SK-N-SH (cell line): ENCODE measurements at regions not wholly inside any gene's neighbourhood (a gene's known extent, or its start where the extent isn't known, plus 50 kb on each side); places are given as distances from the start of the nearest gene placed in this dataset.

ENCODE experiments used
- CTCF ChIA-PET: fragments of 300-600, 350-600 bp; formaldehyde crosslinking; extraction: SDS; loops from one replicate; lab custom pipeline; 2021; lab: Yijun Ruan, JAX
- POLR2A ChIA-PET: fragments of 350-600 bp; sonication (Branson Sonifier 250); formaldehyde crosslinking; extraction: SDS; loops from one replicate; lab custom pipeline; 2020; ENCODE audit warnings: antibody characterized with exemption, inconsistent platforms; lab: Yijun Ruan, JAX
- DNase-seq: peaks from one replicate; pipeline ENCODE4 v3.0.0; 2012
- H2AFZ ChIP-seq: fragments of 200-600 bp; sonication (generic); 2 replicates; pipeline ENCODE4 v1.8.1; 2016; ENCODE audit warnings: antibody characterized with exemption, mild to moderate bottlenecking, low read depth
- H3F3A ChIP-seq: fragments of 200-600 bp; sonication (generic); replicated peaks from 2 replicates; pipeline ENCODE3; 2016; ENCODE audit warnings: antibody characterized with exemption, mild to moderate bottlenecking; ENCODE audit not compliant: insufficient read depth
- H3K27ac ChIP-seq, 2 experiments: fragments of 200-500 bp in 1 of 2; fragments of 200-600 bp in 1 of 2; sonication (Bioruptor generic) in 1 of 2; sonication (generic), shearing (Covaris generic) in 1 of 2; 2 replicates each; pipeline versions ENCODE4 v1.5.1 to v1.6.1; 2014 to 2016; ENCODE audit warnings: low read depth in 2 of 2, inconsistent platforms in 1 of 2, low read length in 1 of 2, mild to moderate bottlenecking in 1 of 2, mixed read lengths in 1 of 2
- H3K27me3 ChIP-seq: fragments of 200-600 bp; sonication (generic), shearing (Covaris generic); 2 replicates; pipeline ENCODE4 v1.6.1; 2016; ENCODE audit warnings: mixed run types; ENCODE audit not compliant: insufficient read depth
- H3K36me3 ChIP-seq, 2 experiments: fragments of 200-500 bp in 1 of 2; fragments of 200-600 bp in 1 of 2; sonication (Bioruptor generic) in 1 of 2; sonication (generic) in 1 of 2; replicated peaks in 1 of 2; 2 replicates each; pipeline versions ENCODE3 to v1.5.1; 2014 to 2016; ENCODE audit warnings: low read length in 1 of 2, mild to moderate bottlenecking in 1 of 2; ENCODE audit not compliant: insufficient read depth in 2 of 2, control insufficient read depth in 1 of 2
- H3K4me1 ChIP-seq, 2 experiments: fragments of 200-500 bp in 1 of 2; fragments of 200-600 bp in 1 of 2; sonication (Bioruptor generic) in 1 of 2; sonication (generic), shearing (Covaris generic) in 1 of 2; 2 replicates each; pipeline versions ENCODE4 v1.5.1 to v1.6.1; 2014 to 2016; ENCODE audit warnings: low read depth in 1 of 2, low read length in 1 of 2, mixed run types in 1 of 2; ENCODE audit not compliant: insufficient read depth in 2 of 2, control insufficient read depth in 1 of 2
- H3K4me2 ChIP-seq: fragments of 200-600 bp; sonication (generic), shearing (Covaris generic); 2 replicates; pipeline ENCODE4 v1.6.1; 2017; ENCODE audit warnings: mixed run types
- H3K4me3 ChIP-seq, 2 experiments: fragments of 200-500 bp in 1 of 2; fragments of 200-600 bp in 1 of 2; sonication (Bioruptor generic) in 1 of 2; sonication (generic), shearing (Covaris generic) in 1 of 2; 2 replicates each; pipeline versions ENCODE4 v1.5.1 to v1.8.1; 2014 to 2016; ENCODE audit warnings: low read depth in 2 of 2, inconsistent platforms in 1 of 2, low read length in 1 of 2, mild to moderate bottlenecking in 1 of 2, mixed read lengths in 1 of 2, moderate library complexity in 1 of 2
- H3K79me2 ChIP-seq: fragments of 200-600 bp; sonication (generic); 2 replicates; pipeline ENCODE4 v1.8.1; 2017; ENCODE audit warnings: mild to moderate bottlenecking; ENCODE audit not compliant: insufficient read depth
- H3K9ac ChIP-seq: fragments of 200-600 bp; sonication (generic); 2 replicates; pipeline ENCODE4 v1.6.1; 2017; ENCODE audit warnings: mixed run types
- H3K9me2 ChIP-seq: fragments of 200-600 bp; sonication (generic); 2 replicates; pipeline ENCODE4 v1.6.1; 2017; ENCODE audit warnings: mixed run types
- H3K9me3 ChIP-seq: fragments of 200-600 bp; sonication (generic); 2 replicates; pipeline ENCODE4 v1.6.1; 2017; ENCODE audit warnings: mixed run types, mild to moderate bottlenecking, moderate library complexity
- H4K20me1 ChIP-seq: fragments of 200-600 bp; sonication (generic); 2 replicates; pipeline ENCODE4 v1.6.1; 2017; ENCODE audit warnings: mild to moderate bottlenecking, mixed run types; ENCODE audit not compliant: insufficient read depth
- ELF1 ChIP-seq: IDR thresholded peaks from 2 replicates; pipeline ENCODE4 v1.4.0; 2012
- EP300 ChIP-seq, 2 experiments: IDR thresholded peaks; 2 replicates each; pipeline versions ENCODE4 v1.4.0 to v1.6.1; 2012; ENCODE audit warnings: borderline replicate concordance in 1 of 2, low read depth in 1 of 2, low read length in 1 of 2
- FOSL2 ChIP-seq: IDR thresholded peaks from 2 replicates; pipeline ENCODE4 v1.4.0; 2012; ENCODE audit warnings: low read depth, mild to moderate bottlenecking, moderate library complexity, borderline replicate concordance
- FOXM1 ChIP-seq: IDR thresholded peaks from 2 replicates; pipeline ENCODE4 v1.4.0; 2012; ENCODE audit warnings: low read depth, mild to moderate bottlenecking
- GABPA ChIP-seq: IDR thresholded peaks from 2 replicates; pipeline ENCODE4 v1.4.0; 2012; ENCODE audit warnings: low read depth, mild to moderate bottlenecking
- GATA2 ChIP-seq: sonication (generic); formaldehyde crosslinking; IDR thresholded peaks from 2 replicates; pipeline ENCODE4 v1.5.0; 2020; ENCODE audit warnings: mild to moderate bottlenecking, missing genetic modification reagents
- JUND ChIP-seq: IDR thresholded peaks from 2 replicates; pipeline ENCODE4 v1.4.0; 2012
- MEF2A ChIP-seq: IDR thresholded peaks from 2 replicates; pipeline ENCODE4 v1.4.0; 2012; ENCODE audit warnings: low read depth, borderline replicate concordance
- NFIC ChIP-seq: IDR thresholded peaks from 2 replicates; pipeline ENCODE4 v1.4.0; 2012; ENCODE audit warnings: borderline replicate concordance
- POLR2AphosphoS5 ChIP-seq: IDR thresholded peaks from 2 replicates; pipeline ENCODE4 v1.6.1; 2012; ENCODE audit warnings: low read depth, low read length
- RAD21 ChIP-seq: IDR thresholded peaks from 2 replicates; pipeline ENCODE4 v1.6.1; 2012; ENCODE audit warnings: mild to moderate bottlenecking, low read length
- RFX5 ChIP-seq: IDR thresholded peaks from 2 replicates; pipeline ENCODE4 v1.6.1; 2012; ENCODE audit warnings: mild to moderate bottlenecking, improper control_type of control experiment, low read length
- SMC3 ChIP-seq: IDR thresholded peaks from 2 replicates; pipeline ENCODE4 v1.6.1; 2012; ENCODE audit warnings: low read depth, low read length, improper control_type of control experiment
- TAF1 ChIP-seq: IDR thresholded peaks from 2 replicates; pipeline ENCODE4 v1.6.1; 2012; ENCODE audit warnings: low read depth, mild to moderate bottlenecking, low read length, moderate library complexity, borderline replicate concordance
- TCF12 ChIP-seq: IDR thresholded peaks from 2 replicates; pipeline ENCODE4 v1.4.0; 2012
- TEAD4 ChIP-seq: IDR thresholded peaks from 2 replicates; pipeline ENCODE4 v1.4.0; 2012; ENCODE audit warnings: mild to moderate bottlenecking, borderline replicate concordance; ENCODE audit not compliant: insufficient read depth
- YY1 ChIP-seq: IDR thresholded peaks from 2 replicates; pipeline ENCODE4 v1.4.0; 2012; ENCODE audit warnings: low read depth, mild to moderate bottlenecking
- WGBS: methylation state at CpG from one replicate; pipeline ENCODE4 v1.1.6; 2017; ENCODE audit warnings: low lambda C conversion rate; 5-methylcytosine and 5-hydroxymethylcytosine counted together
- TF ChIP-seq, protein P1 (sequence below): fragments of 200-600 bp; sonication (generic); IDR thresholded peaks from 2 replicates; pipeline ENCODE4 v1.6.1; 2017; ENCODE audit warnings: antibody characterized with exemption, mild to moderate bottlenecking, moderate library complexity
- TF ChIP-seq, protein P2 (sequence below): IDR thresholded peaks from 2 replicates; pipeline ENCODE4 v1.4.0; 2012; ENCODE audit warnings: low read depth, borderline replicate concordance
- TF ChIP-seq, protein P3 (sequence below): IDR thresholded peaks from 2 replicates; pipeline ENCODE4 v1.6.1; 2012; ENCODE audit warnings: mild to moderate bottlenecking, low read depth, low read length, moderate library complexity
- TF ChIP-seq, protein P4 (sequence below): IDR thresholded peaks from 2 replicates; pipeline ENCODE4 v1.4.0; 2012; ENCODE audit warnings: low read depth, borderline replicate concordance
- TF ChIP-seq, protein P5 (sequence below): IDR thresholded peaks from 2 replicates; pipeline ENCODE4; 2012

DNA sequence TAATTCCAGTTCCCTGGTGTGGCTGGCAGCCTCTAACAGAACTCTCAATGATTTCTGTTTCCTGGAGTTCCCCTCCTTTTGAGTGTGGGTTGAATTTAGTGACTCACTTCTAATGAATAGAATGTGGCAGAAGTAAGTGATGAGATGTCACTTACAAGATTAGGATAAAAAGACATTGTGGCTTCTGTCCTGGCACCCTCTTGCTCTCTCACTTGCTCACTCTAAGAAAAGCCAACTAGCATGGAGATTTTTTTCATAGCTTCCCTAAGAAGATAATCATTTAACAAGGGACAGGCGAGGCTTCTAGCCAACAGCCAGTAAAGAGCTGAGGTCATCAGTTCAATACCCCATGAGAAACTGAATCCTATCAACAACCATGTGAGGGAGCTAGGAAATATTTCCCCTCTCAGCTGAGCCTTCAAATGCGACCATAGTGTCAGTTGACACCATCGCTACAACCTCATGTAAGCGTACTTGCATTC, 156.7 kb downstream of the TMTC3 start (continued):
- no peak for TF ChIP-seq YY1
- peak; percentile 56 for TF ChIP-seq JUND

DNA sequence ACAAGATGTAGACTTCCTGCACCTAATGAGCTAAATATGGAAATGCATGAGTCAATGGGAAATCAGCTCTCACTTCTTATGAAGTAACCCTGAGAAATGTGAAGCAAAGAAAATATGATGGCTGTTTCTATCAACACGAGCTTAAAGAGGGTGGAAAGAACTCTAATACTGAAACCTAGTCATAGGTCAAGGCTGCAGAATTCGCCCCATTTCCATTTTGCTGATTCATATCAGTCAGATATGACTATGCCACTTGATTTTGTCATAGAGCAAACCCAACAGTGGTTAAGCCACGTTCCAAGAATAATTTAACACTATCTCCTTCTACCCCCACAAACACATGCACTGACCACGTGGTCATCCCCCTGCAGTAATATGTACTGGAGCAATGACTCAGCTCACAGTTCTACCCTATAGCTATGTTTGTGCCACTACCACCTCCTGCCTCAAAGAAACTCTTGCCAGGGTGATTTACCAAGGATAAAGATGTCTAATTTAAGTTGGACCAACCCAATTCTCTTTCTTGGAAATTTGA, 157.5 kb downstream of the TMTC3 start:
- H2AFZ ChIP-seq = no peak overlapping the region
- TF ChIP-seq RFX5 (no peak), RAD21 (no peak), YY1 (0 out of 2 replicates have a peak, but pooled peaks have one; percentile 14), EP300 (IDR thresholded peaks at IDR 0.05; ENCODE audit: borderline replicate concordance in 1 of 2, low read depth in 1 of 2, low read length in 1 of 2) (peak; percentile 12 to 92; a peak in 3 of 4 replicates), GATA2 (no peak), NFIC (peak; percentile 86), ELF1 (no peak), FOSL2 (peak; percentile 76), POLR2AphosphoS5 (peak; percentile 18; the same call in 1 of the 2 replicates), SMC3 (no peak), MEF2A (peak; percentile 79; the same call in 1 of the 2 replicates), GABPA (no peak), TCF12 (peak; percentile 88), TEAD4 (peak; percentile 88), FOXM1 (0 out of 2 replicates have a peak, but pooled peaks have one; percentile 21), TAF1 (no peak)
- TF ChIP-seq, protein P1, sequence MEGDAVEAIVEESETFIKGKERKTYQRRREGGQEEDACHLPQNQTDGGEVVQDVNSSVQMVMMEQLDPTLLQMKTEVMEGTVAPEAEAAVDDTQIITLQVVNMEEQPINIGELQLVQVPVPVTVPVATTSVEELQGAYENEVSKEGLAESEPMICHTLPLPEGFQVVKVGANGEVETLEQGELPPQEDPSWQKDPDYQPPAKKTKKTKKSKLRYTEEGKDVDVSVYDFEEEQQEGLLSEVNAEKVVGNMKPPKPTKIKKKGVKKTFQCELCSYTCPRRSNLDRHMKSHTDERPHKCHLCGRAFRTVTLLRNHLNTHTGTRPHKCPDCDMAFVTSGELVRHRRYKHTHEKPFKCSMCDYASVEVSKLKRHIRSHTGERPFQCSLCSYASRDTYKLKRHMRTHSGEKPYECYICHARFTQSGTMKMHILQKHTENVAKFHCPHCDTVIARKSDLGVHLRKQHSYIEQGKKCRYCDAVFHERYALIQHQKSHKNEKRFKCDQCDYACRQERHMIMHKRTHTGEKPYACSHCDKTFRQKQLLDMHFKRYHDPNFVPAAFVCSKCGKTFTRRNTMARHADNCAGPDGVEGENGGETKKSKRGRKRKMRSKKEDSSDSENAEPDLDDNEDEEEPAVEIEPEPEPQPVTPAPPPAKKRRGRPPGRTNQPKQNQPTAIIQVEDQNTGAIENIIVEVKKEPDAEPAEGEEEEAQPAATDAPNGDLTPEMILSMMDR = no peak
- TF ChIP-seq, protein P2, sequence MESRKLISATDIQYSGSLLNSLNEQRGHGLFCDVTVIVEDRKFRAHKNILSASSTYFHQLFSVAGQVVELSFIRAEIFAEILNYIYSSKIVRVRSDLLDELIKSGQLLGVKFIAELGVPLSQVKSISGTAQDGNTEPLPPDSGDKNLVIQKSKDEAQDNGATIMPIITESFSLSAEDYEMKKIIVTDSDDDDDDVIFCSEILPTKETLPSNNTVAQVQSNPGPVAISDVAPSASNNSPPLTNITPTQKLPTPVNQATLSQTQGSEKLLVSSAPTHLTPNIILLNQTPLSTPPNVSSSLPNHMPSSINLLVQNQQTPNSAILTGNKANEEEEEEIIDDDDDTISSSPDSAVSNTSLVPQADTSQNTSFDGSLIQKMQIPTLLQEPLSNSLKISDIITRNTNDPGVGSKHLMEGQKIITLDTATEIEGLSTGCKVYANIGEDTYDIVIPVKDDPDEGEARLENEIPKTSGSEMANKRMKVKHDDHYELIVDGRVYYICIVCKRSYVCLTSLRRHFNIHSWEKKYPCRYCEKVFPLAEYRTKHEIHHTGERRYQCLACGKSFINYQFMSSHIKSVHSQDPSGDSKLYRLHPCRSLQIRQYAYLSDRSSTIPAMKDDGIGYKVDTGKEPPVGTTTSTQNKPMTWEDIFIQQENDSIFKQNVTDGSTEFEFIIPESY = peak; percentile 45; the same call in 1 of the 2 replicates
- TF ChIP-seq, protein P3, sequence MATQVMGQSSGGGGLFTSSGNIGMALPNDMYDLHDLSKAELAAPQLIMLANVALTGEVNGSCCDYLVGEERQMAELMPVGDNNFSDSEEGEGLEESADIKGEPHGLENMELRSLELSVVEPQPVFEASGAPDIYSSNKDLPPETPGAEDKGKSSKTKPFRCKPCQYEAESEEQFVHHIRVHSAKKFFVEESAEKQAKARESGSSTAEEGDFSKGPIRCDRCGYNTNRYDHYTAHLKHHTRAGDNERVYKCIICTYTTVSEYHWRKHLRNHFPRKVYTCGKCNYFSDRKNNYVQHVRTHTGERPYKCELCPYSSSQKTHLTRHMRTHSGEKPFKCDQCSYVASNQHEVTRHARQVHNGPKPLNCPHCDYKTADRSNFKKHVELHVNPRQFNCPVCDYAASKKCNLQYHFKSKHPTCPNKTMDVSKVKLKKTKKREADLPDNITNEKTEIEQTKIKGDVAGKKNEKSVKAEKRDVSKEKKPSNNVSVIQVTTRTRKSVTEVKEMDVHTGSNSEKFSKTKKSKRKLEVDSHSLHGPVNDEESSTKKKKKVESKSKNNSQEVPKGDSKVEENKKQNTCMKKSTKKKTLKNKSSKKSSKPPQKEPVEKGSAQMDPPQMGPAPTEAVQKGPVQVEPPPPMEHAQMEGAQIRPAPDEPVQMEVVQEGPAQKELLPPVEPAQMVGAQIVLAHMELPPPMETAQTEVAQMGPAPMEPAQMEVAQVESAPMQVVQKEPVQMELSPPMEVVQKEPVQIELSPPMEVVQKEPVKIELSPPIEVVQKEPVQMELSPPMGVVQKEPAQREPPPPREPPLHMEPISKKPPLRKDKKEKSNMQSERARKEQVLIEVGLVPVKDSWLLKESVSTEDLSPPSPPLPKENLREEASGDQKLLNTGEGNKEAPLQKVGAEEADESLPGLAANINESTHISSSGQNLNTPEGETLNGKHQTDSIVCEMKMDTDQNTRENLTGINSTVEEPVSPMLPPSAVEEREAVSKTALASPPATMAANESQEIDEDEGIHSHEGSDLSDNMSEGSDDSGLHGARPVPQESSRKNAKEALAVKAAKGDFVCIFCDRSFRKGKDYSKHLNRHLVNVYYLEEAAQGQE = no peak
- TF ChIP-seq, protein P4, sequence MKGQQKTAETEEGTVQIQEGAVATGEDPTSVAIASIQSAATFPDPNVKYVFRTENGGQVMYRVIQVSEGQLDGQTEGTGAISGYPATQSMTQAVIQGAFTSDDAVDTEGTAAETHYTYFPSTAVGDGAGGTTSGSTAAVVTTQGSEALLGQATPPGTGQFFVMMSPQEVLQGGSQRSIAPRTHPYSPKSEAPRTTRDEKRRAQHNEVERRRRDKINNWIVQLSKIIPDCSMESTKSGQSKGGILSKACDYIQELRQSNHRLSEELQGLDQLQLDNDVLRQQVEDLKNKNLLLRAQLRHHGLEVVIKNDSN = peak; percentile 89
- TF ChIP-seq, protein P5, sequence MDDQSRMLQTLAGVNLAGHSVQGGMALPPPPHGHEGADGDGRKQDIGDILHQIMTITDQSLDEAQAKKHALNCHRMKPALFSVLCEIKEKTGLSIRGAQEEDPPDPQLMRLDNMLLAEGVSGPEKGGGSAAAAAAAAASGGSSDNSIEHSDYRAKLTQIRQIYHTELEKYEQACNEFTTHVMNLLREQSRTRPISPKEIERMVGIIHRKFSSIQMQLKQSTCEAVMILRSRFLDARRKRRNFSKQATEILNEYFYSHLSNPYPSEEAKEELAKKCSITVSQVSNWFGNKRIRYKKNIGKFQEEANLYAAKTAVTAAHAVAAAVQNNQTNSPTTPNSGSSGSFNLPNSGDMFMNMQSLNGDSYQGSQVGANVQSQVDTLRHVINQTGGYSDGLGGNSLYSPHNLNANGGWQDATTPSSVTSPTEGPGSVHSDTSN = peak; percentile 83

More for the DNA sequence above, 157.5 kb downstream of the TMTC3 start:
- Histone ChIP-seq H3K9ac (peak overlapping the region; percentile 66), H3K27me3 (no peaks in the 10 kb centered on the region), H3K79me2 (no peaks in the 10 kb centered on the region), H3K36me3 (no peaks in the 10 kb centered on the region), H3K4me3 (no peak overlapping the region), H3F3A (peaks cover 39% of the 10 kb centered on the region), H3K4me1 (peaks cover 8 to 25% of the 10 kb centered on the region in 2 experiments), H3K9me3 (0 out of 2 replicates have a peak, but pooled peaks cover 4% of the 10 kb centered on the region), H3K4me2 (peak overlapping the region; percentile 46; the same call in 1 of the 2 replicates), H3K9me2 (no peaks in the 10 kb centered on the region), H3K27ac (peak overlapping the region in 1 of 2 experiments; percentile 99; a peak in 2 of 4 replicates), H4K20me1 (no peaks in the 10 kb centered on the region)
- WGBS = 11% methylated on average over 4 of the region's 4 CpGs
- no peak for DNase-seq
- ChIA-PET CTCF (no interaction called here), POLR2A (no interaction called here)
